ENCODE measurements at regions not wholly inside any gene's neighbourhood (a gene's known extent, or its start where the extent isn't known, plus 50 kb on each side); places are given as distances from the start of the nearest gene placed in this dataset.

DNA sequence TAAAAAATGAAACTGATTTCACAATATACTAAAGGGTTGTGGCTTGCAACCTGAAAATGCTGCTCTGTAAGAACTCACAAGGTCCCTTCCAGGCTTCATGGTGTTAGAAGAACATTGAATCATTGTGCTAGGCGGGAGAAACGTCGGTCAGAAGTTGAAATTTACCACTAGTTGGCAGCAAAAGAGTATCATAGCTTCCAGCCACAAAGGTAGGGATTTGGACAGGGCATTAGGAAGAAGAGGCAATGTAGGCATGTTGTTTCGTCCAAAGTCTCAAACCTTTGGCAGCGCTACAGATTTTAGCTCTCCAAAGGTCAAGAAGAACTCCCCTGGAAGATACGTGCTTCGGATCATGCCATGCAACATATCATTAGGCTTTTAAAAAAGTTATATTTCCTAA lies 62.5 kb upstream of the ZP4 start:
- H3K4me1 Mint-ChIP-seq, result no peaks in the 10 kb centered on the region
- CTCF ChIA-PET, result no interaction called here

More for the DNA sequence above, 62.5 kb upstream of the ZP4 start:
- no peak overlapping the region for H3K4me3 Mint-ChIP-seq
- intact Hi-C loops (cut with DNase I, micrococcal nuclease), result no loop called here
- no peaks in the 10 kb centered on the region for H3K9me3 Mint-ChIP-seq (ENCODE audit: low read depth)
- no peak overlapping the region for H3K27ac Mint-ChIP-seq
- H3K36me3 Mint-ChIP-seq (ENCODE audit: low read depth), result no peaks in the 10 kb centered on the region
- ATAC-seq (no peak), DNase-seq (no peak)
- POLR2A ChIA-PET, result no interaction called here
- H3K27me3 Mint-ChIP-seq, result no peaks in the 10 kb centered on the region
